ENCODE measurements at regions not wholly inside any gene's neighbourhood (a gene's known extent, or its start where the extent isn't known, plus 50 kb on each side); places are given as distances from the start of the nearest gene placed in this dataset.
"Not testable (repeated sequence)": the region's sequence is repeated elsewhere in the genome, so short reads cannot be mapped to it uniquely, and the experiment has no call there.

- Histone ChIP-seq H2AFZ (ENCODE audit: low read depth, low read length) (no peak overlapping the region), H2BK120ac (ENCODE audit: low read depth, low read length) (no peak overlapping the region), H2BK12ac (ENCODE audit: low read length in 2 of 2) (peak overlapping the region in 1 of 2 experiments; percentile 42), H3K23ac (ENCODE audit: low read length in 2 of 2) (no peak overlapping the region), H2BK5ac (ENCODE audit: low read depth, low read length, poor library complexity, severe bottlenecking) (no peak overlapping the region), H3K79me1 (replicated peaks; ENCODE audit: low read length, poor library complexity, severe bottlenecking) (no peaks in the 10 kb centered on the region), H3K4me3 (ENCODE audit: insufficient read depth in 1 of 2, low read depth in 1 of 2, low read length in 2 of 2) (peak overlapping the region in 1 of 2 experiments; percentile 64), H2AK5ac (ENCODE audit: low read length, severe bottlenecking) (no peak overlapping the region), H3K36me3 (ENCODE audit: control insufficient read depth in 1 of 2, insufficient read depth in 2 of 2, low read depth in 1 of 2, low read length in 2 of 2) (no peaks in the 10 kb centered on the region), H3K9me3 (ENCODE audit: control insufficient read depth, low read length) (no peaks in the 10 kb centered on the region), H4K8ac (ENCODE audit: low read length) (peak overlapping the region; percentile 88), H2BK15ac (ENCODE audit: low read depth, poor library complexity, severe bottlenecking) (no peak overlapping the region), H3K27me3 (ENCODE audit: control insufficient read depth in 1 of 2, insufficient read depth in 1 of 2, low read length in 2 of 2) (no peaks in the 10 kb centered on the region), H3K4me1 (ENCODE audit: control insufficient read depth, insufficient read depth, low read depth, low read length) (peaks cover 2% of the 10 kb centered on the region), H3K9ac (ENCODE audit: low read length) (peak overlapping the region; percentile 69), H3K14ac (ENCODE audit: low read length in 2 of 2) (no peak overlapping the region), H4K91ac (ENCODE audit: low read length) (no peak overlapping the region), H3K18ac (ENCODE audit: low read depth in 1 of 2, low read length in 2 of 2) (no peak overlapping the region), H3K27ac (ENCODE audit: low read length, poor library complexity, severe bottlenecking) (no peak overlapping the region), H3K4me2 (ENCODE audit: low read length, poor library complexity, severe bottlenecking) (no peak overlapping the region), H3K4ac (ENCODE audit: low read depth in 1 of 2, low read length in 2 of 2) (no peak overlapping the region)
- no peak for DNase-seq
- WGBS, result 59% methylated on average over 7 of the region's 7 CpGs
These were observed 76.4 kb downstream of the LYZL2 start for GRCh38 chr10:30553018-30553625.

GRCh38 chr10:30550967-30551815, 78.4 kb downstream of the LYZL2 start:
- no peak overlapping the region for H3K27ac ChIP-seq (ENCODE audit: low read length, poor library complexity, severe bottlenecking)
- no peak overlapping the region for H3K4me2 ChIP-seq (ENCODE audit: low read length, poor library complexity, severe bottlenecking)
- H2BK15ac ChIP-seq (ENCODE audit: low read depth, poor library complexity, severe bottlenecking), result no peak overlapping the region
- H2BK120ac ChIP-seq (ENCODE audit: low read depth, low read length), result no peak overlapping the region
- no peak overlapping the region for H2AK5ac ChIP-seq (ENCODE audit: low read length, severe bottlenecking)
- peak overlapping the region; percentile 85 for H4K91ac ChIP-seq (ENCODE audit: low read length)
- H3K23ac ChIP-seq (ENCODE audit: low read length in 2 of 2), result no peak overlapping the region
- H2BK5ac ChIP-seq (ENCODE audit: low read depth, low read length, poor library complexity, severe bottlenecking), result no peak overlapping the region
- no peak overlapping the region for H3K4ac ChIP-seq (ENCODE audit: low read depth in 1 of 2, low read length in 2 of 2)
- no peak overlapping the region for H2AFZ ChIP-seq (ENCODE audit: low read depth, low read length)
- no peak overlapping the region for H3K9ac ChIP-seq (ENCODE audit: low read length)
- H3K4me3 ChIP-seq (ENCODE audit: insufficient read depth in 1 of 2, low read depth in 1 of 2, low read length in 2 of 2), result no peak overlapping the region
- no peaks in the 10 kb centered on the region for H3K79me1 ChIP-seq (replicated peaks; ENCODE audit: low read length, poor library complexity, severe bottlenecking)
- no peaks in the 10 kb centered on the region for H3K9me3 ChIP-seq (ENCODE audit: control insufficient read depth, low read length)
- no peak overlapping the region for H3K14ac ChIP-seq (ENCODE audit: low read length in 2 of 2)
- H2BK12ac ChIP-seq (ENCODE audit: low read length in 2 of 2), result no peak overlapping the region
- H3K27me3 ChIP-seq (ENCODE audit: control insufficient read depth in 1 of 2, insufficient read depth in 1 of 2, low read length in 2 of 2), result no peaks in the 10 kb centered on the region
- H3K18ac ChIP-seq (ENCODE audit: low read depth in 1 of 2, low read length in 2 of 2), result no peak overlapping the region
- peaks cover 2% of the 10 kb centered on the region for H3K4me1 ChIP-seq (ENCODE audit: control insufficient read depth, insufficient read depth, low read depth, low read length)
- H4K8ac ChIP-seq (ENCODE audit: low read length), result no peak overlapping the region
- no peak for DNase-seq
- no peaks in the 10 kb centered on the region for H3K36me3 ChIP-seq (ENCODE audit: control insufficient read depth in 1 of 2, insufficient read depth in 2 of 2, low read depth in 1 of 2, low read length in 2 of 2)
- 97% methylated on average over 7 of the region's 10 CpGs for WGBS

DNA sequence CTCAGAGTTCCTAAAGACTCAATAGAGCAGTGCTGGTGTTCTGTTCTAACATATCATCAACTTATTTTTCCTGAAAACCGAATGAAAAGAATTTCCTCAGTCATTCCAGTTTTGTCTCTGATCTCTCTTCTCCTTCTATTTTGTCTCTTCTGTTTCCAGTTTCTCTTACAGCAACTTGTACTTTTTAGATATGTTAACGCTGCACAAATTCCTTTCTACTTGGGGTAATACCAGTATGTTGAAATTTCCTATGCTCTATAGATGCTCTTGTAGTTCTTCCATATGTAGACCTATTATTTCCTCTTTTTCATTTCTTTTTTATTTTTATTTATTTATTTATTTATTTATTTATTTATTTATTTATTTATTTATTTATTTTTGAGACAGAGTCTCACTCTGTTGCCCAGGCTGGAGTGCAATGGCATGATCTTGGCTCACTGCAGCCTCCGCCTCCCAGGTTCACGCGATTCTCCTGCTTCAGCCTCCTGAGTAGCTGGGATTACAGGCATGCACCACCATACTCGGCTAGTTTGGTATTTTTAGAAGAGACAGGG, 80.3 kb downstream of the LYZL2 start:
- H3K27ac ChIP-seq (ENCODE audit: low read length, poor library complexity, severe bottlenecking); H4K91ac ChIP-seq (ENCODE audit: low read length); H3K9me3 ChIP-seq (ENCODE audit: control insufficient read depth, low read length); DNase-seq; H3K79me1 ChIP-seq (replicated peaks; ENCODE audit: low read length, poor library complexity, severe bottlenecking); H2AK5ac ChIP-seq (ENCODE audit: low read length, severe bottlenecking); H3K9ac ChIP-seq (ENCODE audit: low read length); H2AFZ ChIP-seq (ENCODE audit: low read depth, low read length); H4K8ac ChIP-seq (ENCODE audit: low read length); H3K36me3 ChIP-seq (ENCODE audit: control insufficient read depth in 1 of 2, insufficient read depth in 2 of 2, low read depth in 1 of 2, low read length in 2 of 2); H3K4me3 ChIP-seq (ENCODE audit: insufficient read depth in 1 of 2, low read depth in 1 of 2, low read length in 2 of 2); H2BK5ac ChIP-seq (ENCODE audit: low read depth, low read length, poor library complexity, severe bottlenecking); H3K4ac ChIP-seq (ENCODE audit: low read depth in 1 of 2, low read length in 2 of 2); H3K4me2 ChIP-seq (ENCODE audit: low read length, poor library complexity, severe bottlenecking); H3K4me1 ChIP-seq (ENCODE audit: control insufficient read depth, insufficient read depth, low read depth, low read length); H2BK12ac ChIP-seq (ENCODE audit: low read length in 2 of 2); H3K14ac ChIP-seq (ENCODE audit: low read length in 2 of 2); H2BK15ac ChIP-seq (ENCODE audit: low read depth, poor library complexity, severe bottlenecking); H3K27me3 ChIP-seq (ENCODE audit: control insufficient read depth in 1 of 2, insufficient read depth in 1 of 2, low read length in 2 of 2); H3K23ac ChIP-seq (ENCODE audit: low read length in 2 of 2); H3K18ac ChIP-seq (ENCODE audit: low read depth in 1 of 2, low read length in 2 of 2); H2BK120ac ChIP-seq (ENCODE audit: low read depth, low read length): not testable (repeated sequence)
- 98% methylated on average over 5 of the region's 6 CpGs for WGBS

GRCh38 chr10:30546511-30546910, 83.0 kb downstream of the LYZL2 start:
- Histone ChIP-seq H2BK120ac (ENCODE audit: low read depth, low read length) (no peak overlapping the region), H3K4me2 (ENCODE audit: low read length, poor library complexity, severe bottlenecking) (no peak overlapping the region), H3K18ac (ENCODE audit: low read depth in 1 of 2, low read length in 2 of 2) (no peak overlapping the region), H3K14ac (ENCODE audit: low read length in 2 of 2) (no peak overlapping the region), H2BK12ac (ENCODE audit: low read length in 2 of 2) (no peak overlapping the region), H3K27me3 (ENCODE audit: control insufficient read depth in 1 of 2, insufficient read depth in 1 of 2, low read length in 2 of 2) (no peaks in the 10 kb centered on the region), H4K91ac (ENCODE audit: low read length) (no peak overlapping the region), H3K9ac (ENCODE audit: low read length) (no peak overlapping the region), H3K79me1 (replicated peaks; ENCODE audit: low read length, poor library complexity, severe bottlenecking) (no peaks in the 10 kb centered on the region), H2AK5ac (ENCODE audit: low read length, severe bottlenecking) (no peak overlapping the region), H3K36me3 (ENCODE audit: control insufficient read depth in 1 of 2, insufficient read depth in 2 of 2, low read depth in 1 of 2, low read length in 2 of 2) (no peaks in the 10 kb centered on the region), H3K4ac (ENCODE audit: low read depth in 1 of 2, low read length in 2 of 2) (no peak overlapping the region), H2BK15ac (ENCODE audit: low read depth, poor library complexity, severe bottlenecking) (no peak overlapping the region), H3K27ac (ENCODE audit: low read length, poor library complexity, severe bottlenecking) (no peak overlapping the region), H3K23ac (ENCODE audit: low read length in 2 of 2) (no peak overlapping the region), H2AFZ (ENCODE audit: low read depth, low read length) (no peak overlapping the region), H3K4me3 (ENCODE audit: insufficient read depth in 1 of 2, low read depth in 1 of 2, low read length in 2 of 2) (no peak overlapping the region), H4K8ac (ENCODE audit: low read length) (no peak overlapping the region), H3K9me3 (ENCODE audit: control insufficient read depth, low read length) (no peaks in the 10 kb centered on the region), H2BK5ac (ENCODE audit: low read depth, low read length, poor library complexity, severe bottlenecking) (no peak overlapping the region), H3K4me1 (ENCODE audit: control insufficient read depth, insufficient read depth, low read depth, low read length) (no peaks in the 10 kb centered on the region)
- 83% methylated on average over 8 of the region's 9 CpGs for WGBS
- no peak for DNase-seq
